ENCODE measurements at regions not wholly inside any gene's neighbourhood (a gene's known extent, or its start where the extent isn't known, plus 50 kb on each side); places are given as distances from the start of the nearest gene placed in this dataset.

GRCh38 chr6:146902846-146903245 is 301.4 kb upstream of the STXBP5 start:
- TF ChIP-seq ZSCAN9 (CRISPR knock-in tag; IDR thresholded peaks at IDR 0.05; ENCODE audit: borderline replicate concordance) (no peak), MATR3 (CRISPR knock-in tag; IDR thresholded peaks at IDR 0.05) (no peak), PAXIP1 (CRISPR knock-in tag; conservative IDR thresholded peaks at IDR 0.05) (no peak), ZNF343 (CRISPR knock-in tag; IDR thresholded peaks at IDR 0.05) (no peak), ZBTB14 (CRISPR knock-in tag; IDR thresholded peaks at IDR 0.05) (no peak), DR1 (CRISPR knock-in tag; IDR thresholded peaks at IDR 0.05) (no peak), ZNF441 (CRISPR knock-in tag; IDR thresholded peaks at IDR 0.05; ENCODE audit: borderline replicate concordance) (no peak), ZBTB21 (CRISPR knock-in tag; IDR thresholded peaks at IDR 0.05) (no peak), ARNT2 (CRISPR knock-in tag; IDR thresholded peaks at IDR 0.05; ENCODE audit: low read depth) (no peak)
- POLR2A ChIA-PET: no interaction called here
- ATAC-seq (no peak), FAIRE-seq (no peak), DNase-seq (ENCODE audit: low spot score) (no peak)
- BruUV-seq (replicated peaks): no TSS peak
- intact Hi-C loops (cut with micrococcal nuclease; ENCODE audit: unreplicated experiment): loop anchor here (1.0 kb wide), 2 partner anchors 319 to 382 kb away; no protein-coding TSS in a partner anchor
- CTCF ChIA-PET (ENCODE audit: low intra/inter-chr PET ratio, low total read pairs): interaction anchor here (1.4 to 2.0 kb wide), 2 partner anchors 320 to 382 kb away, joined by 7 to 10 read pairs; no protein-coding TSS in a partner anchor
- Histone ChIP-seq H3K9me3 (ENCODE audit: low read length) (no peaks in the 10 kb centered on the region), H3K36me3 (replicated peaks in 1 of 2; ENCODE audit: control insufficient read depth in 1 of 2, insufficient read depth in 2 of 2, low read length in 2 of 2) (no peaks in the 10 kb centered on the region), H3K27me3 (ENCODE audit: control insufficient read depth in 1 of 2, insufficient read depth in 2 of 2, low read length in 2 of 2) (no peaks in the 10 kb centered on the region), H3K4me2 (ENCODE audit: low read depth, low read length) (no peak overlapping the region), H3K79me2 (ENCODE audit: insufficient read depth, low read length) (no peaks in the 10 kb centered on the region), H3K9ac (ENCODE audit: insufficient read depth, low read depth, low read length) (no peak overlapping the region), H3K4me3 (replicated peaks in 1 of 3; ENCODE audit: insufficient read depth in 1 of 3, low read depth in 2 of 3, low read length in 3 of 3) (no peak overlapping the region), H3K4me1 (ENCODE audit: insufficient read depth, low read length) (no peaks in the 10 kb centered on the region), H4K20me1 (ENCODE audit: insufficient read depth, low read length) (no peaks in the 10 kb centered on the region), H2AFZ (ENCODE audit: low read length) (no peak overlapping the region), H3K27ac (ENCODE audit: extremely low read length, insufficient read depth, low read length) (no peak overlapping the region)
- 0% methylated on average over 1 of the region's 1 CpG for WGBS (ENCODE audit: low lambda C conversion rate)
- in situ Hi-C loops (cut with HindIII; ENCODE audit: extremely low pct_ligation_motif_present, low pct_unique_long_range_greater_than_20kb): loop anchor here (10.0 kb wide), 1 partner anchor 302 kb away; the partner anchor contains the start of gene STXBP5
